Nucleus accumbens (tissue), 56 donors: ENCODE measurements at regions not wholly inside any gene's neighbourhood (a gene's known extent, or its start where the extent isn't known, plus 50 kb on each side); places are given as distances from the start of the nearest gene placed in this dataset.
"Not testable (repeated sequence)": the region's sequence is repeated elsewhere in the genome, so short reads cannot be mapped to it uniquely, and the experiment has no call there.

ENCODE experiments used
- DNase-seq, 56 donors: peaks; one replicate each; lab custom pipeline; 2025; lab: John Stamatoyannopoulos, UW

- DNase-seq: peak in 27 of 56 donors; percentile 1 to 70 (median 21)
These were observed 774.5 kb upstream of the RGMB start for GRCh38 chr5:97998941-97999340.

- DNase-seq: peak in 4 of 56 donors; percentile 2 to 8 (median 3)
These were observed 769.0 kb upstream of the RGMB start for GRCh38 chr5:98004463-98004862.

- no peak for DNase-seq
These were observed 756.7 kb upstream of the RGMB start for GRCh38 chr5:98016771-98017170.

- not testable (repeated sequence) for DNase-seq
These were observed 743.2 kb upstream of the RGMB start for GRCh38 chr5:98030273-98030672.

- not testable (repeated sequence) for DNase-seq
These were observed 742.4 kb upstream of the RGMB start for GRCh38 chr5:98031036-98031435.

GRCh38 chr5:98031496-98031895 lies 742.0 kb upstream of the RGMB start:
- no peak for DNase-seq

- no peak for DNase-seq
These were observed 741.5 kb upstream of the RGMB start for GRCh38 chr5:98031926-98032325.

- DNase-seq: no peak
These were observed 731.8 kb upstream of the RGMB start for GRCh38 chr5:98041661-98042060.

GRCh38 chr5:98042521-98042920 lies 730.9 kb upstream of the RGMB start:
- no peak for DNase-seq

- DNase-seq: no peak
These were observed 730.5 kb upstream of the RGMB start for GRCh38 chr5:98042961-98043360.

GRCh38 chr5:98050583-98050982 lies 722.9 kb upstream of the RGMB start:
- no peak for DNase-seq

- DNase-seq: no peak
These were observed 720.3 kb upstream of the RGMB start for GRCh38 chr5:98053170-98053569.

- DNase-seq: no peak
These were observed 713.3 kb upstream of the RGMB start for GRCh38 chr5:98060148-98060547.

- DNase-seq: peak in 24 of 56 donors; percentile 1 to 34 (median 6)
These were observed 709.3 kb upstream of the RGMB start for GRCh38 chr5:98064118-98064685.

GRCh38 chr5:98065261-98065909 lies 708.1 kb upstream of the RGMB start:
- no peak for DNase-seq

GRCh38 chr5:98066910-98067309 lies 706.6 kb upstream of the RGMB start:
- DNase-seq: no peak

GRCh38 chr5:98069876-98070512 lies 703.5 kb upstream of the RGMB start:
- DNase-seq: no peak

- DNase-seq: no peak
These were observed 700.5 kb upstream of the RGMB start for GRCh38 chr5:98072921-98073320.

- DNase-seq: no peak
These were observed 697.0 kb upstream of the RGMB start for GRCh38 chr5:98076501-98076900.

GRCh38 chr5:98085593-98085992 lies 687.9 kb upstream of the RGMB start:
- no peak for DNase-seq

GRCh38 chr5:98095072-98095471 lies 678.4 kb upstream of the RGMB start:
- no peak for DNase-seq

- no peak for DNase-seq
These were observed 677.3 kb upstream of the RGMB start for GRCh38 chr5:98096155-98096554.
